ENCODE measurements at regions not wholly inside any gene's neighbourhood (a gene's known extent, or its start where the extent isn't known, plus 50 kb on each side); places are given as distances from the start of the nearest gene placed in this dataset.

GRCh38 chr5:120122703-120123102 is 341.4 kb upstream of the PRR16 start:
- Histone ChIP-seq H2BK120ac (ENCODE audit: low read depth, low read length) (no peak overlapping the region), H3K27ac (ENCODE audit: insufficient read depth, low read length) (no peak overlapping the region), H3K14ac (replicated peaks; ENCODE audit: low read depth, low read length) (no peak overlapping the region; the same call in 1 of the 2 replicates), H3K9me3 (ENCODE audit: control insufficient read depth, insufficient read depth, low read length) (no peaks in the 10 kb centered on the region), H3K79me1 (ENCODE audit: low read depth in 1 of 2, low read length in 2 of 2) (no peaks in the 10 kb centered on the region), H2AK5ac (ENCODE audit: low read depth, low read length) (no peak overlapping the region), H4K20me1 (ENCODE audit: insufficient read depth, low read length) (no peaks in the 10 kb centered on the region), H2BK15ac (ENCODE audit: low read depth, low read length) (no peak overlapping the region; the same call in 2 of the 3 replicates), H3K56ac (ENCODE audit: extremely low read depth, insufficient read depth, low read length) (no peak overlapping the region), H3K18ac (ENCODE audit: low read depth, low read length) (no peak overlapping the region), H4K5ac (ENCODE audit: low read depth, low read length) (no peak overlapping the region), H3K23ac (ENCODE audit: low read depth, low read length) (no peak overlapping the region), H4K8ac (ENCODE audit: low read depth in 2 of 2, low read length in 2 of 2) (no peak overlapping the region), H3K4me2 (ENCODE audit: low read depth, low read length) (no peak overlapping the region), H2AK9ac (replicated peaks; ENCODE audit: low read depth, low read length, poor library complexity) (no peak overlapping the region), H3K36me3 (ENCODE audit: control insufficient read depth, insufficient read depth, low read length) (no peaks in the 10 kb centered on the region), H3K27me3 (ENCODE audit: control insufficient read depth, insufficient read depth, low read length) (no peaks in the 10 kb centered on the region), H2AFZ (replicated peaks; ENCODE audit: low read length, poor library complexity) (no peak overlapping the region), H3K4ac (ENCODE audit: low read depth, low read length) (no peak overlapping the region), H3K4me3 (ENCODE audit: insufficient read depth, low read depth, low read length) (no peak overlapping the region), H2BK20ac (ENCODE audit: low read depth, low read length) (no peak overlapping the region), H2BK5ac (ENCODE audit: low read depth, low read length, poor library complexity, severe bottlenecking) (no peak overlapping the region), H3K4me1 (ENCODE audit: control insufficient read depth, insufficient read depth, low read length) (no peaks in the 10 kb centered on the region), H4K91ac (ENCODE audit: insufficient read depth, low read depth, low read length) (no peak overlapping the region), H3K9ac (ENCODE audit: low read depth, low read length) (no peak overlapping the region), H3K9me1 (ENCODE audit: insufficient read depth, low read length) (no peaks in the 10 kb centered on the region)
- in situ Hi-C loops (cut with MboI; ENCODE audit: low sequenced_read_pairs) (no loop called here), intact Hi-C loops (cut with micrococcal nuclease) (no loop called here), dilution Hi-C loops (cut with HindIII; ENCODE audit: low sequenced_read_pairs, unreplicated experiment) (no loop called here)
- DNase-seq (no peak), ATAC-seq (ENCODE audit: low read depth) (no peak)
- no TSS peak for BruUV-seq (replicated peaks)
- TF ChIP-seq CHD1 (IDR thresholded peaks at IDR 0.05; ENCODE audit: low read depth, low read length), result no peak
- TF ChIP-seq RFX5 (IDR thresholded peaks at IDR 0.05; ENCODE audit: low read depth, low read length), result no peak
- TF ChIP-seq MAFK (IDR thresholded peaks at IDR 0.05; ENCODE audit: low read depth, low read length), result no peak
- TF ChIP-seq RAD21 (IDR thresholded peaks at IDR 0.05; ENCODE audit: low read length), result no peak
- TF ChIP-seq FOS (IDR thresholded peaks at IDR 0.05; ENCODE audit: low read depth, low read length), result no peak
- no peak for TF ChIP-seq NFE2L2 (IDR thresholded peaks at IDR 0.05; ENCODE audit: low read depth, low read length)
- TF ChIP-seq BHLHE40 (IDR thresholded peaks at IDR 0.05; ENCODE audit: low read depth, low read length), result no peak
- no peak for TF ChIP-seq MXI1 (IDR thresholded peaks at IDR 0.05; ENCODE audit: borderline replicate concordance, low read depth, low read length)
- TF ChIP-seq, protein P1, sequence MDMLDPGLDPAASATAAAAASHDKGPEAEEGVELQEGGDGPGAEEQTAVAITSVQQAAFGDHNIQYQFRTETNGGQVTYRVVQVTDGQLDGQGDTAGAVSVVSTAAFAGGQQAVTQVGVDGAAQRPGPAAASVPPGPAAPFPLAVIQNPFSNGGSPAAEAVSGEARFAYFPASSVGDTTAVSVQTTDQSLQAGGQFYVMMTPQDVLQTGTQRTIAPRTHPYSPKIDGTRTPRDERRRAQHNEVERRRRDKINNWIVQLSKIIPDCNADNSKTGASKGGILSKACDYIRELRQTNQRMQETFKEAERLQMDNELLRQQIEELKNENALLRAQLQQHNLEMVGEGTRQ (IDR thresholded peaks at IDR 0.05; ENCODE audit: low read depth, low read length), result no peak
- no peak for TF ChIP-seq POLR2A (IDR thresholded peaks at IDR 0.05; ENCODE audit: low read depth, low read length)
- TF ChIP-seq, protein P2, sequence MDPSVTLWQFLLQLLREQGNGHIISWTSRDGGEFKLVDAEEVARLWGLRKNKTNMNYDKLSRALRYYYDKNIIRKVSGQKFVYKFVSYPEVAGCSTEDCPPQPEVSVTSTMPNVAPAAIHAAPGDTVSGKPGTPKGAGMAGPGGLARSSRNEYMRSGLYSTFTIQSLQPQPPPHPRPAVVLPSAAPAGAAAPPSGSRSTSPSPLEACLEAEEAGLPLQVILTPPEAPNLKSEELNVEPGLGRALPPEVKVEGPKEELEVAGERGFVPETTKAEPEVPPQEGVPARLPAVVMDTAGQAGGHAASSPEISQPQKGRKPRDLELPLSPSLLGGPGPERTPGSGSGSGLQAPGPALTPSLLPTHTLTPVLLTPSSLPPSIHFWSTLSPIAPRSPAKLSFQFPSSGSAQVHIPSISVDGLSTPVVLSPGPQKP (IDR thresholded peaks at IDR 0.05; ENCODE audit: borderline replicate concordance, low read depth, low read length), result no peak
- TF ChIP-seq CEBPB (IDR thresholded peaks at IDR 0.05; ENCODE audit: low read depth, low read length), result no peak
- no peak for TF ChIP-seq MAZ (IDR thresholded peaks at IDR 0.05; ENCODE audit: borderline replicate concordance, low read depth, low read length)
- TF ChIP-seq RCOR1 (IDR thresholded peaks at IDR 0.05; ENCODE audit: insufficient replicate concordance, low read length), result no peak
- TF ChIP-seq, protein P3, sequence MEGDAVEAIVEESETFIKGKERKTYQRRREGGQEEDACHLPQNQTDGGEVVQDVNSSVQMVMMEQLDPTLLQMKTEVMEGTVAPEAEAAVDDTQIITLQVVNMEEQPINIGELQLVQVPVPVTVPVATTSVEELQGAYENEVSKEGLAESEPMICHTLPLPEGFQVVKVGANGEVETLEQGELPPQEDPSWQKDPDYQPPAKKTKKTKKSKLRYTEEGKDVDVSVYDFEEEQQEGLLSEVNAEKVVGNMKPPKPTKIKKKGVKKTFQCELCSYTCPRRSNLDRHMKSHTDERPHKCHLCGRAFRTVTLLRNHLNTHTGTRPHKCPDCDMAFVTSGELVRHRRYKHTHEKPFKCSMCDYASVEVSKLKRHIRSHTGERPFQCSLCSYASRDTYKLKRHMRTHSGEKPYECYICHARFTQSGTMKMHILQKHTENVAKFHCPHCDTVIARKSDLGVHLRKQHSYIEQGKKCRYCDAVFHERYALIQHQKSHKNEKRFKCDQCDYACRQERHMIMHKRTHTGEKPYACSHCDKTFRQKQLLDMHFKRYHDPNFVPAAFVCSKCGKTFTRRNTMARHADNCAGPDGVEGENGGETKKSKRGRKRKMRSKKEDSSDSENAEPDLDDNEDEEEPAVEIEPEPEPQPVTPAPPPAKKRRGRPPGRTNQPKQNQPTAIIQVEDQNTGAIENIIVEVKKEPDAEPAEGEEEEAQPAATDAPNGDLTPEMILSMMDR (conservative IDR thresholded peaks at IDR 0.05; ENCODE audit: low read depth, low read length), result no peak
- no peak for TF ChIP-seq SMC3 (IDR thresholded peaks at IDR 0.05; ENCODE audit: low read depth, low read length)
- POLR2A ChIA-PET (ENCODE audit: unreplicated experiment), result no interaction called here
- CTCF ChIA-PET, result interaction anchor here (0.6 kb wide), 1 partner anchor 555 kb away, joined by 3 read pairs; no protein-coding TSS in a partner anchor
